Peyer's patch (tissue), 4 donors: ENCODE measurements at regions not wholly inside any gene's neighbourhood (a gene's known extent, or its start where the extent isn't known, plus 50 kb on each side); places are given as distances from the start of the nearest gene placed in this dataset.

ENCODE experiments used
- POLR2A ChIP-seq, 2 donors: fragments of 450-650 bp; IDR thresholded peaks; one replicate each; pipeline ENCODE4 v1.5.1; 2017; ENCODE audit warnings: antibody characterized with exemption in 2 of 2, mild to moderate bottlenecking in 2 of 2, moderate library complexity in 2 of 2
- TF ChIP-seq, protein P1 (sequence below), 6 experiments: fragments of 450-650 bp in 4 of 6; fragments of 200-600 bp in 2 of 6; sonication (generic) in 1 of 6; IDR thresholded peaks; one replicate each; pipeline ENCODE4 v1.5.1; 2017 to 2019; ENCODE audit warnings: antibody characterized with exemption in 6 of 6, mild to moderate bottlenecking in 3 of 6, moderate library complexity in 1 of 6

DNA sequence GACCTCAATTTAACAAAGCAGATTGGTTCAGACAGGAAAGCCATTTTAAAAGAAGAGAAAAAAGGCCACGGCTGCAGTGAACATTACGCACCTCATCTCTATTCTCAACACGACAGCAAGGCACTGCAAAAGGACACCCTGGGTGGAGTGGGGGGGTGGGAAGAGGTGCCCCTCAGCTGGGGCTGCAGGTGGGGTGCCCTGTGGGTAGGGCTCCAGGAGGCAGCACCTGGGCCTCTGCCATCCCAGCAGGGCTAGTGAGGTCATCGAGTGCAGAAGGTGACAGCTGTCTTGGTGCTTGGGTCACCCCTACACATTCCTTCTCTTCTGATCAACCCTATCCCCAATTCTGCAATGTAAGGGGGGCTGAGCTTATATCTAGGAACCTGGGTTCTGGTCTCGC, 142.9 kb upstream of the PRMT8 start:
- TF ChIP-seq, protein P1, sequence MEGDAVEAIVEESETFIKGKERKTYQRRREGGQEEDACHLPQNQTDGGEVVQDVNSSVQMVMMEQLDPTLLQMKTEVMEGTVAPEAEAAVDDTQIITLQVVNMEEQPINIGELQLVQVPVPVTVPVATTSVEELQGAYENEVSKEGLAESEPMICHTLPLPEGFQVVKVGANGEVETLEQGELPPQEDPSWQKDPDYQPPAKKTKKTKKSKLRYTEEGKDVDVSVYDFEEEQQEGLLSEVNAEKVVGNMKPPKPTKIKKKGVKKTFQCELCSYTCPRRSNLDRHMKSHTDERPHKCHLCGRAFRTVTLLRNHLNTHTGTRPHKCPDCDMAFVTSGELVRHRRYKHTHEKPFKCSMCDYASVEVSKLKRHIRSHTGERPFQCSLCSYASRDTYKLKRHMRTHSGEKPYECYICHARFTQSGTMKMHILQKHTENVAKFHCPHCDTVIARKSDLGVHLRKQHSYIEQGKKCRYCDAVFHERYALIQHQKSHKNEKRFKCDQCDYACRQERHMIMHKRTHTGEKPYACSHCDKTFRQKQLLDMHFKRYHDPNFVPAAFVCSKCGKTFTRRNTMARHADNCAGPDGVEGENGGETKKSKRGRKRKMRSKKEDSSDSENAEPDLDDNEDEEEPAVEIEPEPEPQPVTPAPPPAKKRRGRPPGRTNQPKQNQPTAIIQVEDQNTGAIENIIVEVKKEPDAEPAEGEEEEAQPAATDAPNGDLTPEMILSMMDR (IDR thresholded peaks at IDR 0.05): no peak
- no peak for TF ChIP-seq POLR2A (IDR thresholded peaks at IDR 0.05)
